ENCODE measurements at regions not wholly inside any gene's neighbourhood (a gene's known extent, or its start where the extent isn't known, plus 50 kb on each side); places are given as distances from the start of the nearest gene placed in this dataset.

DNA sequence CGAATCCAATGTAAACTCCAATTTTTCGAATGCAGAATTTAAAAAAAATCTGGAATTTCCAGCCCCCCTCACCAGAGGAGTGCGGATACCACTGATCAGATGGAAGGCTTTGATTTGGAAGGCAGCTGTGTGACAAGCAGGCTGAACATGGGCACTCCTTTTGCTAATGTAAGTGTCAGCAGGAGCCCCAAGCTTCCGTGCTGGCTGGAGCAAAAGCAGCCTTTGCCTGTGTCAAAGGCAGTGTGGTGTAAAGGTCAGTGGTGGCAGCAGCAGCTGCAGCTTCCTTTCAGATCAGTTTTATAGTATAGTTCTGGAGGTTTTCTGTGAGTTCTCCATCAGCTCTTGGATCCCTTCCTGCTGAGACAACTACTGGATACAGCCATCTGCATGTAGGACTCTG is 259.9 kb downstream of the CTH start:
- Histone ChIP-seq H3K4ac (ENCODE audit: low read depth, low read length) (no peak overlapping the region), H2BK20ac (ENCODE audit: low read depth, low read length, poor library complexity, severe bottlenecking) (no peak overlapping the region), H3K79me1 (ENCODE audit: insufficient read depth, low read depth, low read length, poor library complexity, severe bottlenecking) (no peaks in the 10 kb centered on the region), H2AFZ (ENCODE audit: low read length) (no peak overlapping the region), H3T11ph (ENCODE audit: low read length) (no peak overlapping the region), H3K56ac (ENCODE audit: insufficient read length, low read depth, low read length) (no peak overlapping the region), H3K27ac (ENCODE audit: insufficient read length, low read depth, low read length) (no peak overlapping the region), H4K8ac (replicated peaks; ENCODE audit: insufficient read length, low read depth, low read length) (no peak overlapping the region), H3K23me2 (ENCODE audit: insufficient read length, low read depth, low read length, poor library complexity, severe bottlenecking) (no peaks in the 10 kb centered on the region), H3K27me3 (ENCODE audit: insufficient read depth, low read length) (no peaks in the 10 kb centered on the region), H3K79me2 (ENCODE audit: insufficient read depth, low read length) (no peaks in the 10 kb centered on the region), H3K9me3 (ENCODE audit: control insufficient read depth, low read depth, low read length) (no peaks in the 10 kb centered on the region), H3K14ac (ENCODE audit: insufficient read depth, low read length) (no peak overlapping the region), H3K4me2 (ENCODE audit: insufficient read depth, insufficient read length, low read length) (no peak overlapping the region), H2AK5ac (ENCODE audit: insufficient read length, low read length) (no peak overlapping the region), H3K18ac (ENCODE audit: insufficient read length, low read depth, low read length) (no peak overlapping the region), H4K91ac (ENCODE audit: insufficient read length, low read depth, low read length) (no peak overlapping the region), H4K20me1 (ENCODE audit: control insufficient read depth, insufficient read depth, insufficient read length) (no peaks in the 10 kb centered on the region), H4K5ac (ENCODE audit: insufficient read length, low read depth, low read length) (no peak overlapping the region), H3K4me1 (ENCODE audit: insufficient read depth, low read length) (peaks cover 5% of the 10 kb centered on the region; the same call in 1 of the 2 replicates), H2BK5ac (ENCODE audit: insufficient read length, low read length) (no peak overlapping the region), H3K9ac (ENCODE audit: extremely low read depth, insufficient read length, low read length) (no peak overlapping the region), H3K23ac (ENCODE audit: insufficient read length, low read depth, low read length) (no peak overlapping the region), H2BK15ac (ENCODE audit: low read depth, low read length) (no peak overlapping the region), H2BK12ac (ENCODE audit: insufficient read length, low read depth, low read length) (no peak overlapping the region), H2BK120ac (ENCODE audit: low read depth, low read length, poor library complexity, severe bottlenecking) (no peak overlapping the region)
- Mint-ChIP-seq H3K9me3 (no peaks in the 10 kb centered on the region), H3K4me1 (peaks cover 14 to 27% of the 10 kb centered on the region in 2 experiments), H3K27ac (no peak overlapping the region), H3K27me3 (ENCODE audit: low read depth) (no peaks in the 10 kb centered on the region), H3K4me3 (no peak overlapping the region), H3K36me3 (ENCODE audit: insufficient read depth in 1 of 3, low read depth in 3 of 3) (no peaks in the 10 kb centered on the region)
- TF ChIP-seq, protein P1, sequence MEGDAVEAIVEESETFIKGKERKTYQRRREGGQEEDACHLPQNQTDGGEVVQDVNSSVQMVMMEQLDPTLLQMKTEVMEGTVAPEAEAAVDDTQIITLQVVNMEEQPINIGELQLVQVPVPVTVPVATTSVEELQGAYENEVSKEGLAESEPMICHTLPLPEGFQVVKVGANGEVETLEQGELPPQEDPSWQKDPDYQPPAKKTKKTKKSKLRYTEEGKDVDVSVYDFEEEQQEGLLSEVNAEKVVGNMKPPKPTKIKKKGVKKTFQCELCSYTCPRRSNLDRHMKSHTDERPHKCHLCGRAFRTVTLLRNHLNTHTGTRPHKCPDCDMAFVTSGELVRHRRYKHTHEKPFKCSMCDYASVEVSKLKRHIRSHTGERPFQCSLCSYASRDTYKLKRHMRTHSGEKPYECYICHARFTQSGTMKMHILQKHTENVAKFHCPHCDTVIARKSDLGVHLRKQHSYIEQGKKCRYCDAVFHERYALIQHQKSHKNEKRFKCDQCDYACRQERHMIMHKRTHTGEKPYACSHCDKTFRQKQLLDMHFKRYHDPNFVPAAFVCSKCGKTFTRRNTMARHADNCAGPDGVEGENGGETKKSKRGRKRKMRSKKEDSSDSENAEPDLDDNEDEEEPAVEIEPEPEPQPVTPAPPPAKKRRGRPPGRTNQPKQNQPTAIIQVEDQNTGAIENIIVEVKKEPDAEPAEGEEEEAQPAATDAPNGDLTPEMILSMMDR (conservative IDR thresholded peaks at IDR 0.05), result no peak
- DNase-seq, result no peak
- WGBS (ENCODE audit: extremely low coverage, insufficient read length, low lambda C conversion rate), result no CpG with 5 or more reads among the region's 4 CpGs

Measured in H9 (cell line).